ENCODE measurements at regions not wholly inside any gene's neighbourhood (a gene's known extent, or its start where the extent isn't known, plus 50 kb on each side); places are given as distances from the start of the nearest gene placed in this dataset.

DNA sequence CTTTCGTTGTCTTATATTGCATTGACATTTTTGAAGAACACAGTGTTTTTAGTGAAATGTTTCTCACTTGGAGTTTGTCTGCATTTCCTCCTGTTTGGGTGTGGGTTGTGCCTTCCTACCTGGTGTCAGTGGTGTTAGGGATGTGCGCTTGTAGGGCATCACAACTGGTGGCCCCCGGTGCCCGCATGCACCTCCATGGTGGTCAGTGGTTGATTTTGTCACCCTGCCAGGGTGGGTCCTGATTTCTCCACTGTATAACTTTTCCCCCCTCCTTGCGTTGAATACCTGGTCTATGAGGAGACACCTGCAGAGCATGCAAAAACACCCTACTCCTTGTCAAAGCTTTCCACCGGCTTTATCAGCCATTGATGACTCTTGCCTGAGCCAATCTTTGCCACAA lies 132.9 kb downstream of the BARX1 start:
- TF ChIP-seq CTCF (IDR thresholded peaks at IDR 0.05) (no peak), POLR2A (IDR thresholded peaks at IDR 0.05) (no peak)

Measured in upper lobe of left lung (tissue), 4 donors.